GM23248 (cell line): ENCODE measurements at regions not wholly inside any gene's neighbourhood (a gene's known extent, or its start where the extent isn't known, plus 50 kb on each side); places are given as distances from the start of the nearest gene placed in this dataset.

Source experiments
- EZH2 ChIP-seq: fragments of 200-600 bp; sonication (generic); IDR thresholded peaks from 2 replicates; pipeline ENCODE4 v1.6.1; 2018; ENCODE audit warnings: antibody characterized with exemption, mild to moderate bottlenecking; ENCODE audit not compliant: insufficient read depth, poor library complexity, severe bottlenecking
- EZH2phosphoT487 ChIP-seq: fragments of 200-600 bp; sonication (generic); IDR thresholded peaks from 2 replicates; pipeline ENCODE4 v1.6.1; 2018; ENCODE audit warnings: antibody characterized with exemption, moderate library complexity, mild to moderate bottlenecking, low read depth; ENCODE audit not compliant: insufficient read depth

DNA sequence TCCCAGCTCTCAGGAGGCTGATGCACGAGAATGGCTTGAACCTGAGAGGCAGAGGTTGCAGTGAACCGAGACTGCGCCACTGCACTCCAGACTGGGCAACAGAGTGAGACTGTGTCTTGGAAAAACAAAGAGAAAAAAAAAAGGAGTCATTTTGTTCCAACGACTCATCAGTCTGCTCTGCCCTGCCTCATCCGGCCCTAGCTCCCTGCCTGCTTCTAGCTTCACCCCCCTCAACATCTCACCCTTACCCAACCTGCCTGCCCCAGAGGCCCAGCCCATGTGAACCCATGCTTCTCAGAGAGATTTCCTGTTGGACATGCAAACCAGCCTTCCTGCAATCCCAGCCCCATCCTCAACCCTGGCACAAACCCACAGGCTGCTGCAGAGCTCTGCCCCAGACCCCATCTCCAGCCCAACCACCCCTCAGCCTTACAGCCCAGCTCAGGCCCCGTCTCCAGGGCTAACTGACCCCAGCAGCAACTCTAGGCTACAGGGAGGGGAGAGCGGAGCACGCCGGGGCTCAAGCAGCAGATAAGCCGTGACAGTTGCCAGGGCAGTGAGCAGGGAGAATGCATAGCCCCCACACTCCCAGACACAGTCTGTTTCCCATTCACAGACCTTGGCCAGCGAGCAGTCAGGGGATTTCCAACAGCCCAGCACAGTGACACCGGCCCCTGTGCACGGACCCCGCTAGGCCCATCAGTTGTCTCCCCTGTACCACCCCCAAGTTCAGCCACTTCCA lies 86.0 kb upstream of the KCTD7 start:
- no peak for TF ChIP-seq EZH2
- TF ChIP-seq EZH2phosphoT487 = no peak
